Brain pericyte (primary cell): ENCODE measurements at regions not wholly inside any gene's neighbourhood (a gene's known extent, or its start where the extent isn't known, plus 50 kb on each side); places are given as distances from the start of the nearest gene placed in this dataset.
A peak's percentile ranks its signal among the peaks of the same experiment; 100 is the strongest.
"Not testable (repeated sequence)": the region's sequence is repeated elsewhere in the genome, so short reads cannot be mapped to it uniquely, and the experiment has no call there.

Source experiments
- DNase-seq: peaks from one replicate; pipeline ENCODE4 v3.0.0-alpha.2; 2012; ENCODE audit warnings: low read depth, low spot score

DNA sequence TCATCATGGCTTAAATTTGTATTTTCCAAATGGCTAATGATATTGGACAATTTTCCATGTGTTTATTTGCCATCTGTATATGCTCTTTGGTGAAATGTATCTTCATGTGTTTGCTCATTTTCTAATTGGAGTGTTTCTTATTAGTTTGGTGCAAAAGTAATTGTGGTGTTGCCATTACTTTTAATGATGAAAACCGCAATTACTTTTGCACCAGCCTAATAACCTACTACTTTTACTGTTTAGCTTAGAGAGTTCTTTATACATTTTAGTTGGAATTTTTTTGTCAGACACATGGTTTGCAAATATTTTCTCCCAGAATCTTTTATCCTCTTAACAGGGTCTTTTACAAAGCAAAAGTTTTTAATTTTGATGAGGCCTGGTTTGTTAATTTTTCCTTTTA lies 141.0 kb upstream of the AGTR1 start:
- DNase-seq: no peak

GRCh38 chr3:148577579-148577978 lies 120.1 kb upstream of the AGTR1 start:
- not testable (repeated sequence) for DNase-seq

DNA sequence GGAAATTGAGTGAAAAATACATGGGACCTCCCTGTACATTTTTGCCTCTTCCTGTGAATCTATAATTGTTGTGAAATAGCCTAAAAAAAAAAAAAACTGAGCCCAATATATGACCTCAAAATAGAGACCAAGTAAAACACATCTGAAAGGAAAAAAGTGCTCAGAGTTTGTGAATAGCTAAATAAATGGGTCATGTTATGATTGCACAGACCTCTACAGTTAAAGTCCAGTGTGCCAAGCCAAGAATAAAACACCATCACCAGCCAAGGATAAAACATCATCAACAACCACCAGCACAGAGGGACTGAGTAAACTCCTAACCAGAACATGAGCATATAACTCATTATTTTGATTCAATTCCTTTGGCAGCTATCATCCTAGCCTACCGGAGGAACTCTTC lies 115.6 kb upstream of the AGTR1 start:
- no peak for DNase-seq

- DNase-seq: no peak
Observed at GRCh38 chr3:148583793-148584192, 113.9 kb upstream of the AGTR1 start.

GRCh38 chr3:148584438-148584837 lies 113.3 kb upstream of the AGTR1 start:
- no peak for DNase-seq

GRCh38 chr3:148585671-148586379 lies 111.9 kb upstream of the AGTR1 start:
- DNase-seq: no peak

DNA sequence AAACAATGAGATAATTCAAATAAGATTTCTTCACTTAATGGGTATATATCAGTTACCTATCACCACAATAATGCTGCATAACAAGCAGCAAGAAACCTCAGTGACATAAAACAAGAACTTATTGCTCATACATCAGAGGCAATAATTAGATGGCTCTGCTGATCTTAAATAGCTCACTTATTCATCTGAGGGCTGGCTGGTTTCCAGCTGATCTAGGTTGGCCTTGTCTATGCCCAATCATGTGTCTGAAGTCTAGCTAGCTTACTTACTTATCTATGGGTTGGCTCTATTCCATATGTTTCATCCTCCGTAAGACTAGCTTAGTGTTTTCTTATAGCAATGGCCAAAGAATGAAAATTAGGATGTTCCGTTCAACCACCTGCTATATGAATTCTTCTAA lies 109.4 kb upstream of the AGTR1 start:
- no peak for DNase-seq

GRCh38 chr3:148591525-148591924 lies 106.2 kb upstream of the AGTR1 start:
- no peak for DNase-seq

DNA sequence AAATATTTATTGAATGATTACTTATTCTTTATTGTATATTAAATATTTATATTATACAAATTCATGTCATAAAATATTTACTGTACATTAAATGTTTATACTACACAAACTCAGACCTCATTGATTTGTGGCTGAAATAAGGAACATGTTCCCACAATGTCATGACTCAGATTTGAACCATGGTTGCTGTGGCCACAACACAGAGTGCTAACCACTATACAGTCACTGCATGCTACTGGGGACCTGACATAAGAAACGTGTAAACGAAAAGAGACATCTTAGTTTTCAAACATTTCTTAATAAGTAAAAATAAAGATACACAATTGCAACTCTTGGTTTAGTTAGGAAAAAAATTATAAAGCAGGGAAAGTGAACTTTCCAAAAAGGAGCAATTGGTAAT lies 99.1 kb upstream of the AGTR1 start:
- no peak for DNase-seq

DNA sequence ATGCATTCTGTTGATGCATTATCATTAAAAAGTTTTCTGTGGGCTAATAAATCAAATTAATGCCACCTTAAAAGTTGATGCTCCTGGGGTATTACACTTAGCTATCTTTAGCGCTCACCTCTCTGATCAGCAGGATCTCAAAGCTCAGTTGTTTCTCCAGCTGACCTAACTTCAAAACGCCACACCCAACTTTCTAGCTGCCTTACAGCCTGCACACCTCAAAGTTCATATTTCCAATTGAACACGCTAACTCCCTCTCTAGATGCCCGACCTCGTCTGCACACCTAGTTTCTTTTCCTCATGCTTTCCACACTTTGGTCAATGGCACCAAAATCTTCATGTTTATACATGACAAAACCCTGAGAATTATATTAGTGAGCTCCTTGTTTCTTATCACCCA lies 98.2 kb upstream of the AGTR1 start:
- no peak for DNase-seq

DNA sequence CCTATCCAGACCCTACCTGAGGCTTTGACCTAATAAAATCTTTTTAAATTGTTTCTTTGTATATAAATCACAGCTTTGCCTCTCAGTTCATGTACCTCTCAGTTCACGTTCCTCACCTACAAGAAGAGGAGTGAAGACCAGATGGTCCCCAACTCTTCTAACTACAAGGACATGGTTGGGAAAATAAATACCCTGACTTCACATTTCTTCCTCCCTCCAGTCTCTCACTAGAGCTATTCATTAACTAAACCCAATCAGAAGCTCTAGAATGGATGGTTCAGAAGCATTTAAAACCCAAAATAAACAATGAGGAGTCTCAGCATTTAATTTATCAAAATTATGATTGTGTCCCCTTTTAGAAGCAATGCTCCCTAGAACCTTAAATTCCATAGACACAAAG lies 97.3 kb upstream of the AGTR1 start:
- DNase-seq: no peak

- no peak for DNase-seq
Observed at GRCh38 chr3:148600902-148601765, 96.6 kb upstream of the AGTR1 start.

GRCh38 chr3:148601766-148602685 lies 95.7 kb upstream of the AGTR1 start:
- DNase-seq: peak; percentile 57

- DNase-seq: no peak
Observed at GRCh38 chr3:148604270-148605085, 93.2 kb upstream of the AGTR1 start.

DNA sequence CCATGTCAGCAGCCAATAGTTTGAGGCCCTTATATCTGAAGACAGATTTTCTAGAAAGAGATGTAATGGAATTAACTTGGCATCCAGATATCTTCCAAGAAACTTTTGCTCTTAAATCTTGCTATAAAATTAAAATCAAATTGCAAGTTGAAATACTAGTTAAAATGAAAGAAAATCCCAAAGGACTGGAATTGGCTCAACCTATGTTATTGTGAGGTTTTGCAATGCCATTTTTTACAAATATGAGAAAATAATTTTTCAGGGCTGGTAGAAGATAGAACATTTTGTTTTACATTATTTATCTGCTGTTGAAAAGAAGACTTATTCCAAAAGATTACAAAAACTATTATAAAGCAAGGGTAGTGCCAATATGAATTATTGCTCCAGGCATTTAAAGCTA lies 92.2 kb upstream of the AGTR1 start:
- DNase-seq: no peak

DNA sequence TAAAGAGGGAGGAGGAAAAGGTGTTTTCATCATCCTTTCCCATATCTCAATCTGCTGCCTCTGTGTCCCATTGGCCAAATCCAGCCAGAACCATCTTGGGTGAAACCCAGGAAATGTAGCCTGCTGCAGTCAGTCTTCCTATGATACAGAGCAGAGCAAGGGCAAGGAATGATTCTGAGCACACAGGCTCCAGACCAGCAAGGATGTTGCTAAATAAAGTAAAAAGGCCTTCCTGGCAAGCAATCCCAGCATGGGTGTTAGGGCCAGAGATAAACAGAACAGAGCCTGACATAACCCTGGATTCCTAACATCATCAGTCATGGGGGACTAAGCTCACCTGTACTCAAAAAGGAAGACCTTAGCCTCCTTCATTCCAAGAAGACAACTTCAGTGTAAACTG lies 90.7 kb upstream of the AGTR1 start:
- DNase-seq: no peak

DNA sequence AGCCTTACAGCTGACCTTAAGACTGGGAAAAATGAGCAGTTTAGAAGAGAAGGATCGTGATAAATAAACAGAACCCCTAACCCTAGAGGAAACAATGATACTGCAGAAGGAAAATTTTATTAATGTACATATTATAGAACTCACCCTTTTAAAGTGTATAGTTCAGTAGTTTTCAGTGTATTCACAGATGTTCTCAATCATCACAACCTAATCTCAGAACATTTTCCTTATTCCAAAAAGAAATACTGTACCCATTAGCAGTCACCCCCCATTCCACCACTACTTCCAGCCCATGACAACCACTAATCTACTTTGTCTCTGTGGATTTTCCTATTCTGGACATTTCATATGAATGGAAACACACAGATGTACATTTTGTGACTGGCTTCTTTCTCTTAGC lies 90.2 kb upstream of the AGTR1 start:
- no peak for DNase-seq

GRCh38 chr3:148612278-148612677 lies 85.4 kb upstream of the AGTR1 start:
- no peak for DNase-seq

DNA sequence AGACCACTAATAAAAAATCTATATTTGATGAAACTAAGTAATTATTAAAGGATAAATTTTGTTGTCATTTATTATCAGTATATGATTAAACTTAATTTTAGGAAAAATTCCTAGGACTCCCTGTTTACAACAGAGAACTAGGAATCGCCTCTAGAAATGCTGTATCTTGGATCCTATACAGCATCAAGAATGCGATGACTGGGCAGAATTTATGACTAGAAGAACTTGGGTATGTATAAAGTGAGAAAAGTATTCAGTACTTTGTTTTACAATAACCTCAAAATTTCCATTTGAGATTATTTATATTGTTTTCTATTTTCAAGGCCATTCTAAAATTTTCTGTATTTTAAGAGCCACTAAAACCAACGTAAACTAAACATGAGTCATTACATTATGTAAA lies 82.3 kb upstream of the AGTR1 start:
- DNase-seq: no peak

DNA sequence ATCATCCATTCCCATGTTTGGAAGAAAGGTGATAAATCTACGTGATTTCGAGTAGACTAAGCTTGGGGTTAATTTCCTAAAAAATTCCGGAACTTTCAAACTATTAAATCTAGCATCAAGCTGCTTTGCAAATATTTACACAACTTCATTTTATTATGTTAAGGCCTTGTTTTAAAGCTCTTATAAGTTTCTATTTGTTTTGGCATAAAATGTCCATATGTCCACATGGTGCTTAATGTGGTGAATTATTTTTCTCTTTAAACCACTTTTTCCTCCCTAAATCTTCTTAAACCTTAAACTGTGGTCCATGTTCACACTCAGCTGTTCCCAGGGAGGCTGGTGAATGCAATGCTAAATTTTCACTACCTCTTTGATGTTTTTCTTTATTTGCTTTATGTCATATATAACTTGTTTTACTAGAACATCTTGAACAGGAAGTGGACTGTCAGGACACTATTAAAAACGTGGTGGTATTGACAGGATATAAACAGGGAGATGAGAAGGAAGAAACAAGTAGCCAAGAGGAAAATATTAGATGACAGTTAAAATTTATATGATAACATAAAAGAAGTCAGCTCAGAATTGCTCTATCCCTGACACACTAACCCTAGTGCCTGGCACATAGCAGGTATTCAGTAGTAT lies 72.5 kb upstream of the AGTR1 start:
- peak; percentile 61 for DNase-seq

DNA sequence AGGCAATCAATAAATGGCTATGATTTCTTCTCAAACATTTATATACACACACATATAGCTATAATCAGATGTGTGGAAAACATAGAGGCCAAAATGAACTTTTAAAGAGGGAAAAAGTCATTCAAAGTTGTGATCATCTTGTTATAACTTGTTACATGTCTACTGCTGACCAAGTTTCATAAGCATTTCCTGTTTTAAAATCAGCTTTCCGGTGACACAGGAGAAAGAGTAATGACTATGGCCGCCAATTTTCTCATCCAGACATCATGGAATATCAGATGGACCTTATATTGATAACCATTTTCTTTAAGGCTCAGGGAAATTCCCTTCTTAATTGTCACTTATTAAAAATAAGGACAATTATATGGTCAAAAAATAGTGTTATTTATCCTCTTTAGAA lies 71.7 kb upstream of the AGTR1 start:
- no peak for DNase-seq
